MM.1S (cell line): ENCODE measurements at regions not wholly inside any gene's neighbourhood (a gene's known extent, or its start where the extent isn't known, plus 50 kb on each side); places are given as distances from the start of the nearest gene placed in this dataset.

ENCODE experiments used
- EZH2phosphoT487 ChIP-seq: fragments of 300-600 bp; sonication (generic); IDR thresholded peaks from 2 replicates; pipeline ENCODE4 v1.6.1; 2018; ENCODE audit warnings: antibody characterized with exemption, low read length
- TF ChIP-seq, protein P1 (sequence below): fragments of 300-600 bp; sonication (generic); IDR thresholded peaks from 2 replicates; pipeline ENCODE4 v1.5.1; 2016; ENCODE audit warnings: antibody characterized with exemption, low read length, mixed read lengths

DNA sequence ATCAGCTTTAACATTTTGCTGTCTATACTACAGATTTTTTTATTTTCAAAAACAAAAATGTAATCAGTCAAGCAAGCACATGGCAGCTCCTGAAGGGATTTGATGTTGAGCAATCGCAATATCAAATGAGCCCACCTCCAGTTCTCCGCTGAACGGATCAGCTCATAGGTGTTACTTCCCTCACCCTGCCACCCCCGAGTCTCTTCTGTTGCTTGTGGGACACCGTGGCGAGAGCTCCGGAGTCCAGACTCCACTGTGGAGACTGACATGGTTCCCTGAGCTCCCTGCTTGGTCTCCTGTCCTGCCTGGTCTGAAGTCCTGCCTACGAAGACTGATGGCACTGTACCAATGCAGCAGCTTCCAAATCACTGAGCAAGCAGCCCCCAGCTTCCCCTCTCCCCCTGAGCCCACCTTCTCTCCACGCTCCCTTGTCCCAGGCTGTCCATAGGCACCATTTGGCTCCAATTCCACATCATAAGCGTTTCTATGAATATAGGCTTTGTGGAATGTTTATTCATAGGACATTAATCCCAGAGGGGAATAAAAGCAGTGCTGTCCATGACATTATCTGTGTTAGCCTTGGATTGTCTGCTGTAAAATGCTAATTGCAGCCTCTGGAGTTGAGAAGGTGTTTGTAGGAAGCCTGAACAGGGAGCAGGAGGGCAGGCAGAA is 162.2 kb downstream of the LY86 start:
- no peak for TF ChIP-seq EZH2phosphoT487
- TF ChIP-seq, protein P1, sequence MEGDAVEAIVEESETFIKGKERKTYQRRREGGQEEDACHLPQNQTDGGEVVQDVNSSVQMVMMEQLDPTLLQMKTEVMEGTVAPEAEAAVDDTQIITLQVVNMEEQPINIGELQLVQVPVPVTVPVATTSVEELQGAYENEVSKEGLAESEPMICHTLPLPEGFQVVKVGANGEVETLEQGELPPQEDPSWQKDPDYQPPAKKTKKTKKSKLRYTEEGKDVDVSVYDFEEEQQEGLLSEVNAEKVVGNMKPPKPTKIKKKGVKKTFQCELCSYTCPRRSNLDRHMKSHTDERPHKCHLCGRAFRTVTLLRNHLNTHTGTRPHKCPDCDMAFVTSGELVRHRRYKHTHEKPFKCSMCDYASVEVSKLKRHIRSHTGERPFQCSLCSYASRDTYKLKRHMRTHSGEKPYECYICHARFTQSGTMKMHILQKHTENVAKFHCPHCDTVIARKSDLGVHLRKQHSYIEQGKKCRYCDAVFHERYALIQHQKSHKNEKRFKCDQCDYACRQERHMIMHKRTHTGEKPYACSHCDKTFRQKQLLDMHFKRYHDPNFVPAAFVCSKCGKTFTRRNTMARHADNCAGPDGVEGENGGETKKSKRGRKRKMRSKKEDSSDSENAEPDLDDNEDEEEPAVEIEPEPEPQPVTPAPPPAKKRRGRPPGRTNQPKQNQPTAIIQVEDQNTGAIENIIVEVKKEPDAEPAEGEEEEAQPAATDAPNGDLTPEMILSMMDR: no peak
